ENCODE measurements at regions not wholly inside any gene's neighbourhood (a gene's known extent, or its start where the extent isn't known, plus 50 kb on each side); places are given as distances from the start of the nearest gene placed in this dataset.

DNA sequence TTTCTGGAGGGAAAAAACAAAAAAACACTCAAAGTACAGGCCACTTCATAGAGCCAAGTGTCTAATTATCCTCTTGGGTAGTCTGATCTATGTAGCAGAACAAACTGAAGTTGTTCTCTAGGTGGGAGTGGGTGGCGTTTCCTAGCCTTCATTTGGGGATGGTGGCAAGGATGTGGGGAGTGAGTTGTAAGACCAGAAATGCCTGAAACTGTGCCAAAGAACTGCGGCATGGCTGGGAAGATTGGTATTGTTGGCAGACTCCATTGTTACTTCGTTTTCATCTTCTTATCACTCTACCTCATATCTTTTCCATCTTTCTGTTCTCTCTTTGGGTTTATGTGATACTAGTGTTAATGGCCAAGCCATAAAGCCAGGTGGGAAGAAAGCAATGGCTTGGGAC, 177.3 kb upstream of the DDHD1 start:
- TF ChIP-seq CEBPB (IDR thresholded peaks at IDR 0.05; ENCODE audit: low read depth, low read length) = no peak
- TF ChIP-seq POLR2A (IDR thresholded peaks at IDR 0.05; ENCODE audit: control extremely low read depth in 1 of 2, low read depth in 2 of 2, low read length in 2 of 2) = no peak
- TF ChIP-seq POLR2AphosphoS5 (IDR thresholded peaks at IDR 0.05; ENCODE audit: low read depth, low read length) = no peak
- TF ChIP-seq TAF1 (IDR thresholded peaks at IDR 0.05; ENCODE audit: low read depth, low read length) = no peak
- TF ChIP-seq, protein P1, sequence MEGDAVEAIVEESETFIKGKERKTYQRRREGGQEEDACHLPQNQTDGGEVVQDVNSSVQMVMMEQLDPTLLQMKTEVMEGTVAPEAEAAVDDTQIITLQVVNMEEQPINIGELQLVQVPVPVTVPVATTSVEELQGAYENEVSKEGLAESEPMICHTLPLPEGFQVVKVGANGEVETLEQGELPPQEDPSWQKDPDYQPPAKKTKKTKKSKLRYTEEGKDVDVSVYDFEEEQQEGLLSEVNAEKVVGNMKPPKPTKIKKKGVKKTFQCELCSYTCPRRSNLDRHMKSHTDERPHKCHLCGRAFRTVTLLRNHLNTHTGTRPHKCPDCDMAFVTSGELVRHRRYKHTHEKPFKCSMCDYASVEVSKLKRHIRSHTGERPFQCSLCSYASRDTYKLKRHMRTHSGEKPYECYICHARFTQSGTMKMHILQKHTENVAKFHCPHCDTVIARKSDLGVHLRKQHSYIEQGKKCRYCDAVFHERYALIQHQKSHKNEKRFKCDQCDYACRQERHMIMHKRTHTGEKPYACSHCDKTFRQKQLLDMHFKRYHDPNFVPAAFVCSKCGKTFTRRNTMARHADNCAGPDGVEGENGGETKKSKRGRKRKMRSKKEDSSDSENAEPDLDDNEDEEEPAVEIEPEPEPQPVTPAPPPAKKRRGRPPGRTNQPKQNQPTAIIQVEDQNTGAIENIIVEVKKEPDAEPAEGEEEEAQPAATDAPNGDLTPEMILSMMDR (IDR thresholded peaks at IDR 0.05; ENCODE audit: control extremely low read depth in 1 of 3, insufficient read depth in 1 of 3, low read depth in 1 of 3, low read length in 3 of 3) = no peak
- no peak for TF ChIP-seq SUZ12 (IDR thresholded peaks at IDR 0.05; ENCODE audit: low read length)
- no peak for TF ChIP-seq CBX5 (IDR thresholded peaks at IDR 0.05; ENCODE audit: low read depth, low read length)
- no peak for TF ChIP-seq TCF12 (IDR thresholded peaks at IDR 0.05; ENCODE audit: low read depth, low read length)
- TF ChIP-seq EP300 (IDR thresholded peaks at IDR 0.05; ENCODE audit: borderline replicate concordance in 1 of 2, low read depth in 2 of 2, low read length in 2 of 2) = no peak
- TF ChIP-seq BCL11A (IDR thresholded peaks at IDR 0.05; ENCODE audit: low read depth in 2 of 2, low read length in 2 of 2) = no peak
- TF ChIP-seq JUN (IDR thresholded peaks at IDR 0.05; ENCODE audit: low read depth, low read length) = no peak
- no peak for TF ChIP-seq SP1 (IDR thresholded peaks at IDR 0.05; ENCODE audit: low read depth, low read length)
- no peak for TF ChIP-seq YY1 (IDR thresholded peaks at IDR 0.05; ENCODE audit: low read depth, low read length)

Measured in H1 (cell line).